ENCODE measurements at regions not wholly inside any gene's neighbourhood (a gene's known extent, or its start where the extent isn't known, plus 50 kb on each side); places are given as distances from the start of the nearest gene placed in this dataset.
"Not testable (repeated sequence)": the region's sequence is repeated elsewhere in the genome, so short reads cannot be mapped to it uniquely, and the experiment has no call there.

- TF ChIP-seq POLR2A (IDR thresholded peaks at IDR 0.05; ENCODE audit: low read depth); CTCF (IDR thresholded peaks at IDR 0.05): not testable (repeated sequence)
These were observed 500.9 kb downstream of the GOLGA6L6 start for GRCh38 chr15:20040691-20041090.
